ENCODE measurements at regions not wholly inside any gene's neighbourhood (a gene's known extent, or its start where the extent isn't known, plus 50 kb on each side); places are given as distances from the start of the nearest gene placed in this dataset.

DNA sequence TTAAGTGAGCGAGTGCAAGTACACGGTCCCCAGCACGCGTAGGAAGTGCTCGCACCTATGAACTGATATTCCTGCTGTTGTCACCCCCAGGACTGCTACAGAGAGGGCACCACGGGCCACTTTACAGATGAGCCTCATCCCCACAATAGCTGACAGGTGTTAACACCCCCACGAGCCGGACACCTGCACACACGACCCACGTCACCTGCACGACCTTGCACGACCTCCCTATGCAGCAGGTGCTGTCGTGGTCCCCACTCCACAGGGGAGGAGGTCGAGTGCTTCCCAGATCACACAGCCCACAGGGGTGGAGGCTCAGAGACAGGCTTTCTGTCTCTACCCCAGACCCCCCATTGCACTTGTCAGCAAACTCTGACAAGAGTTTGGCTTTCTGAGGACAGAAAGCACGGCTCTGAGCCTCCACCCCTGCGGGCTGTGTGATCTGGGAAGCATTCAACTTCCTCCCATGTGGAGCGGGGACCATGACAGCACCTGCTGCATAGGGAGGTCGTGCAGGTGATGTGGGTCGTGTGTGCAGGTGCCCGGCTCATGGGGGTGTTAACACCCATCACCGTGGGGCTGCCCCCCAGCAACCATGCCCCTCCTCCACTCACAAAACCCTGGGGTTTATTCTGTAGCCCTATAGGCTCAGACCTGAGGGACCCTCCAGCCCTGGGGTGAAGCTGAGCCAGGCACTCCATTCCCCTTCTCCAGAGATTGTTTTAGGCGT is 80.8 kb downstream of the MATN1 start:
- TF ChIP-seq CTCF (IDR thresholded peaks at IDR 0.05), result no peak
- no peak for TF ChIP-seq EZH2 (IDR thresholded peaks at IDR 0.05)
- no peak for TF ChIP-seq EZH2phosphoT487 (IDR thresholded peaks at IDR 0.05)

Measured in neural progenitor cell (in vitro differentiated cells).